Pancreas (tissue), 10 donors: ENCODE measurements at regions not wholly inside any gene's neighbourhood (a gene's known extent, or its start where the extent isn't known, plus 50 kb on each side); places are given as distances from the start of the nearest gene placed in this dataset.

Experiments used
- ATAC-seq, 4 donors: fragments of 200-7000 bp; cut with Tn5 transposase; one replicate each; pipeline versions ENCODE4 v1.8.0 to v1.9.1; 2020; ENCODE audit warnings: mild to moderate bottlenecking in 4 of 4, moderate library complexity in 4 of 4
- DNase-seq, 6 donors: peaks; one replicate each; pipeline ENCODE4 v3.0.0-alpha.2; 2020
- FAIRE-seq: peaks from 2 replicates; lab custom pipeline; 2012; peaks lifted over from hg19 to GRCh38; lab: Jason Lieb, UNC
- H3K27ac ChIP-seq, 4 donors: fragments of 200-600 bp; sonication (generic); 1 replicate in 3 of 4; 2 replicates in 1 of 4; pipeline versions ENCODE4 v1.5.0 to v1.8.0; 2020
- H3K27me3 ChIP-seq, 4 donors: fragments of 200-600 bp; one replicate each; pipeline ENCODE4 v1.8.0; 2021
- H3K36me3 ChIP-seq, 3 donors: fragments of 200-600 bp; sonication (generic) in 1 of 3; one replicate each; pipeline versions ENCODE4 v1.5.0 to v1.8.0; 2020 to 2021
- H3K4me1 ChIP-seq, 3 donors: fragments of 200-600 bp; one replicate each; pipeline ENCODE4 v1.8.0; 2021
- H3K4me3 ChIP-seq, 4 donors: fragments of 200-600 bp; sonication (generic) in 2 of 4; one replicate each; pipeline versions ENCODE4 v1.5.0 to v1.8.0; 2020 to 2021
- H3K9me3 ChIP-seq, 4 donors: fragments of 200-600 bp; one replicate each; pipeline ENCODE4 v1.8.0; 2021
- CTCF ChIP-seq, 4 donors: fragments of 200-600 bp; sonication (generic) in 3 of 4; IDR thresholded peaks; one replicate each; pipeline versions ENCODE4 v1.5.0 to v1.8.0; 2021; ENCODE audit warnings: antibody characterized with exemption in 4 of 4
- WGBS, 2 donors: extraction: QIAGEN DNeasy Blood & Tissue Kit; methylation state at CpG; one replicate each; pipeline ENCODE4 v1.1.7; 2013; 5-methylcytosine and 5-hydroxymethylcytosine counted together
- intact Hi-C, 3 donors: fragments of 100-400 bp; cut with DNase I; formaldehyde crosslinking; loops; one replicate each; pipeline versions ENCODE4 v1.11.1 to v1.14.2; 2022
- donor health status: healthy with polysubstance abuse.
- donor health status: DM: no; HTN: no; CAD: no; lungs with moderate emphysema.
- donor health status: DM: no; HTN: no; CAD: no.
- donor health status: control.
- donor health status: control.
- donor health status: Bipolar disorder and iron deficiency.
- donor health status: DM: yes; HTN: yes; CAD: no.
- donor health status: DM: no; HTN: no; CAD: no.
- donor health status: DM: no; HTN: no; CAD: no.
- donor health status: DM: yes; HTN: yes; CAD: no.

DNA sequence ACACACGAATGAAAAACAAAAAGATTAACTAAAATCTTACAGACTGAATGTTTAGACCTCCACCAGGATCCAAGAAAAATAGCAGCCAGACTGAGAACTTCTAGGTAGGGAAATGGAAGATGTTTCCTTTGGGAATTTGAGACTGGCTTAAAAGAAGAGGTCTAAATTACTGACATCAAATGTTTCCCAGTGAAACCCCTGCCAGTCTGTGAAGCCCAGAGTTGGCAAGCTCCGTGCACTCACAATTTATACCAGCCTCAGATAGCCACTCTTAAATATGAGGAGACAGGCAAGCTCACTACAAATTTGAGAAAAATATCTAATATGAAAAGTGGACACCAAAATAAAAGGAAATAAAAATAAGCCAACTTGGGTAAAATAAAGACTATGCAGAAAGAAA is 700.5 kb upstream of the ZNF385D start:
- intact Hi-C loops = no loop called here
- ATAC-seq = no peak
- H3K4me1 ChIP-seq = no peaks in the 10 kb centered on the region
- H3K27me3 ChIP-seq = no peaks in the 10 kb centered on the region
- no peak overlapping the region for H3K4me3 ChIP-seq
- H3K9me3 ChIP-seq = no peaks in the 10 kb centered on the region
- 59 to 67% methylated on average over 2 of the region's 2 CpGs for WGBS, 2 donors
- no peak for FAIRE-seq
- no peak for DNase-seq
- H3K36me3 ChIP-seq = no peaks in the 10 kb centered on the region
- no peak for TF ChIP-seq CTCF (IDR thresholded peaks at IDR 0.05)
- H3K27ac ChIP-seq = no peak overlapping the region

DNA sequence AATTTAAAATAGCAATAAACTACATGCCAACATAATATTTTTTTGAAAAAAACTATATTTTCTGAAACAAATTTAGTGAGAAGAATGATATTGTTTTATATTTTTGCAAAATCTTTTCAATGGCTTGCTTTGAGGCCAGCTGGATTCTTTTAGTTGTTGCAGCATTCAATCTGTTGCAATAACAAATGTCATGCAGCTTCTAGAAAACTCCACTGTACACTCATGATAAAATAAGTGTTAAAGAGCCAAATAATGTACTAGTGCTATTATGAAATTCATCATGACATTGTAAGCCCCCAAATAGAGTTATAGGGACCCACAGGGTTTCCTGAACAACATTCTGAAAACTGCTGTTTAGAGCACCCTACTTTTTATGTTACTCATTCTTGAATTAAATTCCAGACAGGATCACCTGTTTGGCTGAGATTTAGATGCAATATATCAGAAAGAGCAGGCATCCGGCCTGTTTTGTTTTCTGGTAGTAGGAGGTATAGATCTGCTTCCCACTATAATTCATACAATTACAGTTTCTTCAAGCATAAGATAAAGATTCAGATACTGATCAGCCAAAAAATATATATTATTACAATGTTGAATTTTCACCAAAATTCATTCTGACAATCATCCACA is 703.0 kb upstream of the ZNF385D start:
- Histone ChIP-seq H3K4me1 (no peaks in the 10 kb centered on the region), H3K27ac (no peak overlapping the region), H3K4me3 (no peak overlapping the region), H3K36me3 (no peaks in the 10 kb centered on the region), H3K9me3 (no peaks in the 10 kb centered on the region), H3K27me3 (no peaks in the 10 kb centered on the region)
- TF ChIP-seq CTCF (IDR thresholded peaks at IDR 0.05) = no peak
- DNase-seq (no peak), ATAC-seq (no peak), FAIRE-seq (no peak)
- intact Hi-C loops = no loop called here
- WGBS, 2 donors = 63 to 76% methylated on average over 1 of the region's 1 CpG

DNA sequence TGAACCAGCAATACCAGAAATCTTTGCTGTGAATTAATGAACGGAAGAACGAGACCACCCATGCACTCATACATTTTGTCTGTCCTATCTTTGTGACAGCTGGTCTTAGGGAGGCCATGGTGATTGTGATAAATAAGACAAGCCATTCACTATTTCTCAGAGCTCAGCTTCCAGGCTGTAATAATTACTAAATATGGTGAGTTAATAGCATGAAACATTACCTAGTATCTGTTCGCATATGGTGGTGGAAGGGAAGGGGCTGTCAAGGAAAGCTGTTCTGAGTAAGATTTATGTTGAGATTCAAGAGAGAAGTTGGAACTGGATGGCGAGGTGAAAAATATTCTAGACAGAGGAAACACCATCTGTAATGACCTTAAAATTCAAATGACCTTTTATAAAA is 719.0 kb upstream of the ZNF385D start:
- H3K4me3 ChIP-seq = no peak overlapping the region
- 66 to 77% methylated on average over 4 of the region's 4 CpGs for WGBS, 2 donors
- DNase-seq (no peak), FAIRE-seq (no peak), ATAC-seq (no peak)
- no peaks in the 10 kb centered on the region for H3K4me1 ChIP-seq
- H3K36me3 ChIP-seq = no peaks in the 10 kb centered on the region
- H3K9me3 ChIP-seq = no peaks in the 10 kb centered on the region
- H3K27me3 ChIP-seq = no peaks in the 10 kb centered on the region
- no peak overlapping the region for H3K27ac ChIP-seq
- intact Hi-C loops = no loop called here
- TF ChIP-seq CTCF (IDR thresholded peaks at IDR 0.05) = no peak

DNA sequence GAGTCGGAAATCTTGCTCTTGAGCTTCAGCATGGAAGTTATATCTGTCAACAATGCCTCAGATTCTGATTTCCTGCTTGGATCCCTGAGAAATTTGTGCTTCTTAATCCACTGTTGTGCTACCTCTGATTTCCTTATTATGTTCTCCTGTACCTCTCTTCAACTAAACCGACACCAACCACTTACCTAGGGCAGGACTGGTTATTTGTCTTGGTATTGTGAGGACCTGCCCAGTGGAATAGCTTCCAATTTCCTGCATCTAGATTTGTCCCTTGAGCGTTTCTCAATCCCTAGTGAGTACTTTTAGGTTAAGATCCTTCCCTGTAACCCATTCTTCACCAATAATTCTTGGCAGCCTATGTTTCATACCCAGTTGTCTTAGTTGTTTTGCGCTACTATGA is 720.5 kb upstream of the ZNF385D start:
- FAIRE-seq = no peak
- intact Hi-C loops = no loop called here
- Histone ChIP-seq H3K27ac (no peak overlapping the region), H3K27me3 (no peaks in the 10 kb centered on the region), H3K9me3 (no peaks in the 10 kb centered on the region), H3K4me1 (no peaks in the 10 kb centered on the region), H3K36me3 (no peaks in the 10 kb centered on the region), H3K4me3 (no peak overlapping the region)
- TF ChIP-seq CTCF (IDR thresholded peaks at IDR 0.05) = no peak
- no peak for DNase-seq
- WGBS, 2 donors = 72 to 73% methylated on average over 4 of the region's 4 CpGs
- ATAC-seq = no peak

- Histone ChIP-seq H3K27me3 (no peaks in the 10 kb centered on the region), H3K4me3 (no peak overlapping the region), H3K36me3 (no peaks in the 10 kb centered on the region), H3K9me3 (no peaks in the 10 kb centered on the region), H3K4me1 (no peaks in the 10 kb centered on the region), H3K27ac (no peak overlapping the region)
- DNase-seq = no peak
- no peak for ATAC-seq
- 84 to 93% methylated on average over 8 of the region's 8 CpGs for WGBS, 2 donors
- FAIRE-seq = no peak
- no peak for TF ChIP-seq CTCF (IDR thresholded peaks at IDR 0.05)
- intact Hi-C loops = no loop called here
Observed at GRCh38 chr3:22474706-22475445, 723.9 kb upstream of the ZNF385D start.
